HG02852 (cell line): ENCODE measurements at regions not wholly inside any gene's neighbourhood (a gene's known extent, or its start where the extent isn't known, plus 50 kb on each side); places are given as distances from the start of the nearest gene placed in this dataset.
"Not testable (repeated sequence)": the region's sequence is repeated elsewhere in the genome, so short reads cannot be mapped to it uniquely, and the experiment has no call there.

Source experiments
- ATAC-seq: cut with Tn5 transposase; IDR thresholded peaks from one replicate; pipeline ENCODE4 v1.9.1; 2021; ENCODE audit warnings: mild to moderate bottlenecking, moderate library complexity; ENCODE audit not compliant: unreplicated experiment

GRCh38 chr15:84094720-84095119 lies 140.9 kb upstream of the GOLGA6L4 start:
- not testable (repeated sequence) for ATAC-seq

- not testable (repeated sequence) for ATAC-seq
Observed at GRCh38 chr15:84097053-84097452, 138.5 kb upstream of the GOLGA6L4 start.

GRCh38 chr15:84098604-84099003 lies 137.0 kb upstream of the GOLGA6L4 start:
- no peak for ATAC-seq

- ATAC-seq: no peak
Observed at GRCh38 chr15:84099181-84099580, 136.4 kb upstream of the GOLGA6L4 start.

GRCh38 chr15:84103345-84103744 lies 132.2 kb upstream of the GOLGA6L4 start:
- ATAC-seq: no peak

- no peak for ATAC-seq
Observed at GRCh38 chr15:84104853-84105252, 130.7 kb upstream of the GOLGA6L4 start.

- ATAC-seq: no peak
Observed at GRCh38 chr15:84108728-84109127, 126.8 kb upstream of the GOLGA6L4 start.

- ATAC-seq: no peak
Observed at GRCh38 chr15:84111575-84111974, 124.0 kb upstream of the GOLGA6L4 start.

GRCh38 chr15:84112025-84112424 lies 123.5 kb upstream of the GOLGA6L4 start:
- ATAC-seq: no peak

GRCh38 chr15:84113919-84114318 lies 121.7 kb upstream of the GOLGA6L4 start:
- ATAC-seq: no peak

GRCh38 chr15:84114680-84115079 lies 120.9 kb upstream of the GOLGA6L4 start:
- ATAC-seq: not testable (repeated sequence)

GRCh38 chr15:84119351-84119750 lies 116.2 kb upstream of the GOLGA6L4 start:
- not testable (repeated sequence) for ATAC-seq

GRCh38 chr15:84120903-84121302 lies 114.7 kb upstream of the GOLGA6L4 start:
- ATAC-seq: not testable (repeated sequence)

GRCh38 chr15:84128706-84129105 lies 106.9 kb upstream of the GOLGA6L4 start:
- ATAC-seq: not testable (repeated sequence)

GRCh38 chr15:84130098-84130831 lies 105.3 kb upstream of the GOLGA6L4 start:
- ATAC-seq: not testable (repeated sequence)

GRCh38 chr15:84135931-84136456 lies 99.6 kb upstream of the GOLGA6L4 start:
- not testable (repeated sequence) for ATAC-seq

GRCh38 chr15:84142888-84143337 lies 92.7 kb upstream of the GOLGA6L4 start:
- ATAC-seq: peak; percentile 85

- no peak for ATAC-seq
Observed at GRCh38 chr15:84143753-84144314, 91.7 kb upstream of the GOLGA6L4 start.

- not testable (repeated sequence) for ATAC-seq
Observed at GRCh38 chr15:84144946-84145345, 90.6 kb upstream of the GOLGA6L4 start.

GRCh38 chr15:84146299-84146698 lies 89.3 kb upstream of the GOLGA6L4 start:
- not testable (repeated sequence) for ATAC-seq

GRCh38 chr15:84147307-84147706 lies 88.3 kb upstream of the GOLGA6L4 start:
- not testable (repeated sequence) for ATAC-seq
